Retinal pigment epithelial cell (primary cell): ENCODE measurements at regions not wholly inside any gene's neighbourhood (a gene's known extent, or its start where the extent isn't known, plus 50 kb on each side); places are given as distances from the start of the nearest gene placed in this dataset.

Experiments used
- DNase-seq: peaks from one replicate; pipeline ENCODE4 v3.0.0-alpha.2; 2010; ENCODE audit warnings: low read depth
- H3K4me3 ChIP-seq: 2 replicates; pipeline ENCODE4 v1.5.1; 2011; ENCODE audit warnings: mild to moderate bottlenecking, low read length, control low read depth, moderate library complexity
- CTCF ChIP-seq: conservative IDR thresholded peaks from 2 replicates; pipeline ENCODE4 v1.5.1; 2011; ENCODE audit warnings: low read depth, low read length, control low read depth, inconsistent platforms

GRCh38 chr13:109682534-109683244 lies 103.7 kb downstream of the IRS2 start:
- DNase-seq, result no peak
- no peak for TF ChIP-seq CTCF
- H3K4me3 ChIP-seq, result no peak overlapping the region

GRCh38 chr13:109680930-109681329 lies 105.5 kb downstream of the IRS2 start:
- no peak for DNase-seq
- H3K4me3 ChIP-seq, result no peak overlapping the region
- TF ChIP-seq CTCF, result no peak

- no peak for TF ChIP-seq CTCF
- H3K4me3 ChIP-seq, result no peak overlapping the region
- DNase-seq, result no peak
Measured at GRCh38 chr13:109680288-109680687, 106.1 kb downstream of the IRS2 start.

- no peak for DNase-seq
- no peak for TF ChIP-seq CTCF
- H3K4me3 ChIP-seq, result no peak overlapping the region
Measured at GRCh38 chr13:109678459-109678858, 107.9 kb downstream of the IRS2 start.

GRCh38 chr13:109677206-109677605 lies 109.2 kb downstream of the IRS2 start:
- no peak for DNase-seq
- no peak overlapping the region for H3K4me3 ChIP-seq
- no peak for TF ChIP-seq CTCF

GRCh38 chr13:109673477-109673876 lies 112.9 kb downstream of the IRS2 start:
- no peak overlapping the region for H3K4me3 ChIP-seq
- TF ChIP-seq CTCF, result no peak
- no peak for DNase-seq

GRCh38 chr13:109672545-109672944 lies 113.8 kb downstream of the IRS2 start:
- H3K4me3 ChIP-seq, result no peak overlapping the region
- no peak for DNase-seq
- TF ChIP-seq CTCF, result no peak
